HFF-Myc (cell line): ENCODE measurements at regions not wholly inside any gene's neighbourhood (a gene's known extent, or its start where the extent isn't known, plus 50 kb on each side); places are given as distances from the start of the nearest gene placed in this dataset.
"Not testable (repeated sequence)": the region's sequence is repeated elsewhere in the genome, so short reads cannot be mapped to it uniquely, and the experiment has no call there.

Experiments used
- DNase-seq: peaks from one replicate; pipeline ENCODE4 v3.0.0-alpha.2; 2011; ENCODE audit warnings: low read depth; ENCODE audit errors: extremely low read depth
- H3K4me3 ChIP-seq: replicated peaks from 2 replicates; pipeline ENCODE4 v1.5.1; 2011; ENCODE audit warnings: low read depth, mild to moderate bottlenecking, control low read depth, low read length
- CTCF ChIP-seq: IDR thresholded peaks from 2 replicates; pipeline ENCODE4 v1.5.1; 2012; ENCODE audit warnings: mild to moderate bottlenecking, low read depth, low read length, control low read depth; ENCODE audit errors: missing control alignments

GRCh38 chr2:163919717-163920116 lies 183.9 kb upstream of the FIGN start:
- no peak for DNase-seq
- H3K4me3 ChIP-seq, result no peak overlapping the region
- TF ChIP-seq CTCF, result no peak

GRCh38 chr2:163914486-163914885 lies 178.7 kb upstream of the FIGN start:
- DNase-seq, H3K4me3 ChIP-seq: not testable (repeated sequence)

GRCh38 chr2:163913532-163913944 lies 177.7 kb upstream of the FIGN start:
- not testable (repeated sequence) for H3K4me3 ChIP-seq, DNase-seq

- no peak for DNase-seq
- no peak overlapping the region for H3K4me3 ChIP-seq
- TF ChIP-seq CTCF, result no peak
Observed at GRCh38 chr2:163909411-163910080, 173.7 kb upstream of the FIGN start.

GRCh38 chr2:163906410-163906809 lies 170.6 kb upstream of the FIGN start:
- no peak for DNase-seq
- no peak for TF ChIP-seq CTCF
- H3K4me3 ChIP-seq, result no peak overlapping the region

- no peak for TF ChIP-seq CTCF
- no peak for DNase-seq
- H3K4me3 ChIP-seq, result no peak overlapping the region
Observed at GRCh38 chr2:163897799-163898198, 162.0 kb upstream of the FIGN start.

- not testable (repeated sequence) for H3K4me3 ChIP-seq, DNase-seq
Observed at GRCh38 chr2:163893444-163893843, 157.6 kb upstream of the FIGN start.

GRCh38 chr2:163888591-163888990 lies 152.8 kb upstream of the FIGN start:
- no peak for DNase-seq
- TF ChIP-seq CTCF, result no peak
- H3K4me3 ChIP-seq, result no peak overlapping the region
